Sigmoid colon (tissue), 6 donors: ENCODE measurements at regions not wholly inside any gene's neighbourhood (a gene's known extent, or its start where the extent isn't known, plus 50 kb on each side); places are given as distances from the start of the nearest gene placed in this dataset.

Experiments
- DNase-seq: peaks from one replicate; pipeline ENCODE4 v3.0.0-alpha.2; 2019
- H3K27ac ChIP-seq, 4 donors: fragments of 200-600 bp; sonication (generic); one replicate each; pipeline ENCODE4 v1.5.1; 2016 to 2019; ENCODE audit warnings: mild to moderate bottlenecking in 1 of 4
- H3K27me3 ChIP-seq, 3 donors: fragments of 200-600 bp; sonication (generic); one replicate each; pipeline ENCODE4 v1.5.1; 2019; ENCODE audit warnings: mild to moderate bottlenecking in 1 of 3
- H3K36me3 ChIP-seq, 4 donors: fragments of 200-600 bp; sonication (generic); one replicate each; pipeline ENCODE4 v1.5.1; 2016 to 2019
- H3K4me1 ChIP-seq, 4 donors: fragments of 200-600 bp; sonication (generic); one replicate each; pipeline ENCODE4 v1.5.1; 2017 to 2019
- H3K4me3 ChIP-seq, 4 donors: fragments of 200-600 bp; sonication (generic); one replicate each; pipeline ENCODE4 v1.5.1; 2017 to 2019; ENCODE audit warnings: mild to moderate bottlenecking in 2 of 4, moderate library complexity in 1 of 4
- H3K9me3 ChIP-seq, 4 donors: fragments of 200-600 bp in 3 of 4; sonication (generic) in 3 of 4; one replicate each; pipeline versions ENCODE4 v1.5.1 to v1.6.1; 2013 to 2019
- CTCF ChIP-seq, 4 experiments: fragments of 450-650 bp in 3 of 4; fragments of 200-600 bp in 1 of 4; IDR thresholded peaks; one replicate each; pipeline ENCODE4 v1.5.1; 2016 to 2019; ENCODE audit warnings: antibody characterized with exemption in 4 of 4, mild to moderate bottlenecking in 3 of 4, moderate library complexity in 2 of 4
- EP300 ChIP-seq, 4 donors: sonication (generic); formaldehyde crosslinking; IDR thresholded peaks; one replicate each; pipeline ENCODE4 v1.6.1; 2017; ENCODE audit warnings: antibody characterized with exemption in 4 of 4
- POLR2A ChIP-seq, 2 donors: fragments of 450-650 bp; IDR thresholded peaks; one replicate each; pipeline ENCODE4 v1.6.1; 2016; ENCODE audit warnings: antibody characterized with exemption in 2 of 2, mild to moderate bottlenecking in 2 of 2, moderate library complexity in 2 of 2
- POLR2AphosphoS5 ChIP-seq, 4 donors: sonication (generic); formaldehyde crosslinking; IDR thresholded peaks; one replicate each; pipeline ENCODE4 v1.6.1; 2017; ENCODE audit warnings: antibody characterized with exemption in 4 of 4
- WGBS, 2 donors: extraction: QIAGEN DNeasy Blood & Tissue Kit; methylation state at CpG; one replicate each; pipeline ENCODE4 v1.1.7; 2013; 5-methylcytosine and 5-hydroxymethylcytosine counted together
- intact Hi-C: fragments of 100-400 bp; cut with DNase I; formaldehyde crosslinking; loops from one replicate; pipeline ENCODE4 v1.15.1; 2023
- donor health status: healthy with polysubstance abuse.
- donor health status: healthy.

GRCh38 chr4:217891-218290 is 87.4 kb downstream of the ZNF732 start:
- DNase-seq = no peak
- Histone ChIP-seq H3K27me3 (no peaks in the 10 kb centered on the region), H3K27ac (no peak overlapping the region), H3K4me3 (no peak overlapping the region), H3K9me3 (peaks cover 0 to 7% (median 0%) of the 10 kb centered on the region in 4 donors), H3K36me3 (no peaks in the 10 kb centered on the region), H3K4me1 (peaks cover 0 to 11% (median 8%) of the 10 kb centered on the region in 4 donors)
- WGBS, 2 donors = 92 to 96% methylated on average over 2 of the region's 2 CpGs
- intact Hi-C loops = no loop called here
- TF ChIP-seq EP300 (IDR thresholded peaks at IDR 0.05) (no peak), POLR2AphosphoS5 (IDR thresholded peaks at IDR 0.05) (no peak), CTCF (IDR thresholded peaks at IDR 0.05) (no peak), POLR2A (IDR thresholded peaks at IDR 0.05) (no peak)

- Histone ChIP-seq H3K27ac (no peak overlapping the region), H3K36me3 (no peaks in the 10 kb centered on the region), H3K4me1 (peaks cover 0 to 11% (median 8%) of the 10 kb centered on the region in 4 donors), H3K4me3 (peak overlapping the region in 1 of 4 donors; percentile 67), H3K27me3 (no peaks in the 10 kb centered on the region), H3K9me3 (peaks cover 0 to 16% (median 0%) of the 10 kb centered on the region in 4 donors)
- TF ChIP-seq POLR2AphosphoS5 (IDR thresholded peaks at IDR 0.05) (no peak), POLR2A (IDR thresholded peaks at IDR 0.05) (no peak), EP300 (IDR thresholded peaks at IDR 0.05) (no peak)
- WGBS, 2 donors = 88 to 93% methylated on average over 2 of the region's 2 CpGs
- no peak for DNase-seq
- intact Hi-C loops = loop anchor here (2.0 kb wide), 1 partner anchor 29 kb away; no protein-coding TSS in a partner anchor
Observed at GRCh38 chr4:213971-214370, 89.7 kb downstream of the ZNF718 start.
